ENCODE measurements at regions not wholly inside any gene's neighbourhood (a gene's known extent, or its start where the extent isn't known, plus 50 kb on each side); places are given as distances from the start of the nearest gene placed in this dataset.

DNA sequence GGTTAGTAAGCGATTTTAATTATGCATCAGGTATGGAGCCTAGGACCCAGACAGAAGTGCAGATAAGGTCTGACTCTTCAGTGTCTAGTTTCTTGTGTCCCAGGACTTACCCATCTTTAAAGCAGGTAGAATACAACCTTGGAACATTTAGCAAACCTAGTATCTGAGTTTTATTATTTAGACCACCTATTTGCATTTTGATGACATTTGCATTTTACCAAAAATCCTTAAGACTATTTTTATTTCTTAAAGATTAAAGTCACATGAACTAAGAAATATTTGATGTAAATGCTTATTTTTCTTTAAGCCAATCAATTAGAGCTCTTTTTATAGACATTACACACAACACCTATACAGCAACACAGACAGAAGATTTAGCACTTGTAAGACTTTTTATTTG is 939.1 kb downstream of the OTOL1 start:
- TF ChIP-seq, protein P1, sequence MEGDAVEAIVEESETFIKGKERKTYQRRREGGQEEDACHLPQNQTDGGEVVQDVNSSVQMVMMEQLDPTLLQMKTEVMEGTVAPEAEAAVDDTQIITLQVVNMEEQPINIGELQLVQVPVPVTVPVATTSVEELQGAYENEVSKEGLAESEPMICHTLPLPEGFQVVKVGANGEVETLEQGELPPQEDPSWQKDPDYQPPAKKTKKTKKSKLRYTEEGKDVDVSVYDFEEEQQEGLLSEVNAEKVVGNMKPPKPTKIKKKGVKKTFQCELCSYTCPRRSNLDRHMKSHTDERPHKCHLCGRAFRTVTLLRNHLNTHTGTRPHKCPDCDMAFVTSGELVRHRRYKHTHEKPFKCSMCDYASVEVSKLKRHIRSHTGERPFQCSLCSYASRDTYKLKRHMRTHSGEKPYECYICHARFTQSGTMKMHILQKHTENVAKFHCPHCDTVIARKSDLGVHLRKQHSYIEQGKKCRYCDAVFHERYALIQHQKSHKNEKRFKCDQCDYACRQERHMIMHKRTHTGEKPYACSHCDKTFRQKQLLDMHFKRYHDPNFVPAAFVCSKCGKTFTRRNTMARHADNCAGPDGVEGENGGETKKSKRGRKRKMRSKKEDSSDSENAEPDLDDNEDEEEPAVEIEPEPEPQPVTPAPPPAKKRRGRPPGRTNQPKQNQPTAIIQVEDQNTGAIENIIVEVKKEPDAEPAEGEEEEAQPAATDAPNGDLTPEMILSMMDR (IDR thresholded peaks at IDR 0.05) = no peak
- no peak for TF ChIP-seq POLR2A (IDR thresholded peaks at IDR 0.05)
